ENCODE measurements at regions not wholly inside any gene's neighbourhood (a gene's known extent, or its start where the extent isn't known, plus 50 kb on each side); places are given as distances from the start of the nearest gene placed in this dataset.
"Not testable (repeated sequence)": the region's sequence is repeated elsewhere in the genome, so short reads cannot be mapped to it uniquely, and the experiment has no call there.

DNA sequence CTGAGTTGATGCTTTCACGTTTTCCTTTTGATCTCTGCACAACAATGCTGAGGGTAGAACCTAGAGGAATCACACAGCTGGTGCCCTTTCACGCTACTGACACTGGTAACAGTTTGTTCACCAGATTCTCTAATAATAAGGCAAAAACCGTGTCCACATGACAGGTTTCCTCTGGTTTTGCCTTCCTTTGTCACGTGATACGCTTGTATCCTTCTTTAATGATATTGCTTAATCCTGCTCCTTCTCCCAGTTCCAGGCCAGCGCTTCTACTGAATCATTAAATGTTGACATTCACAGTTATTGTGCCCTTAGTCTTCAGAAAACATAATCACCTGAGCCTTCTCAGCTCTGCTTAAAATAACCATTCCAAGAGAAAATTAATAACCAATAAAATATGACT is 978.2 kb upstream of the NCAM2 start:
- no peak for DNase-seq

DNA sequence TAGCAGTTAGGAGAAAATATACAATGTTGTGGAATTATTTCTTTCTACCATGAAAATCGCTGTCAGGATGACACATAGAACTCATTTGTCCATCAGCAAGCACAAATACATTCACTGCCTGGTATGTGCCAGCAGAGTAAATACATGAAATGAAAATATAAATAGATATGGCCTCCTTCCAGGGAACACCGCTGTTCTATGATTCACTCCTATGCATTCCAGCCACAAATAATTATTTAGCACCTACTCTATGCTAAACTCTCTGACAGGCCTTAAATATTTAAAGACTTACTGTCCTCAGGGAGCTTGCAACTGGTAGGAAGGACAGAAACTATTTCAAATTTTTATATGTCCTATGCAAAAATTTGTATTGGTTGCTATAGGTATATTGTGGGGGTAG is 975.0 kb upstream of the NCAM2 start:
- DNase-seq = no peak

DNA sequence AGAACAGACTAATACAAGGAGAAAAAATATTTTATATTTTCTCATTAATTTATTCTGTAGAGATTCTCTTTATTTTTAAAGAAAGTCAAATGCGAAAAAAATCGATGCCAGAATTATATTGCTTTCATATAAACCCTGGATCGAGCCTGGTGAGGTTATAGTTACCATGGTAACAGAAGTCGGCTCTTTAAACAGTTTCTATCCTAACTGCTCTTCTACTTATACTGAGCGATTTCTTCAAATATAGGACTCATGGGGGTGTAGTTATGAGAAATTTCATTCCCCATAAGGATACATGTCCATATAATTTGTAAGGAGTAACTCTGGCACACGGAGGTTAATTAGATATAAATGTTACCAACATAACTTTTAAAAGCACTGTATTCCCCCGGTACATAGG is 973.5 kb upstream of the NCAM2 start:
- no peak for DNase-seq

DNA sequence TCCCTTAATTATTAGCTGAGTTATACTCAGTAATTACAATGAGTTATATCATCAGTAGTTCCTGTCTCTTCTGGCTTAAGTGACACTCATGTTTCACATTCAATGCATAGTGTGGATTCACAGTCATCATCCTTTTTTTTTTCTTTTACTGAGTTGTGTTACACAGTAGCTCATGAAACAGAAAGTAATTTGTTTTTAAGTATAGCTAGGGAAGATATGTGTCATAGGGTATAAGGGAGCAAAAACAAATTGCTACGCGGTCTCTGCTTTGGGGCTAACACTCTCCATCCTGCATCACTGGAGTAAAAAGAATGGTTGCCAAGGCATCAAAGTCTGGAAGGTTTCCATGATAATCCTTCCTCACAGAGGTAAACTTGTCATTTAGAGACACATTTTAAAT is 971.7 kb upstream of the NCAM2 start:
- DNase-seq = no peak

DNA sequence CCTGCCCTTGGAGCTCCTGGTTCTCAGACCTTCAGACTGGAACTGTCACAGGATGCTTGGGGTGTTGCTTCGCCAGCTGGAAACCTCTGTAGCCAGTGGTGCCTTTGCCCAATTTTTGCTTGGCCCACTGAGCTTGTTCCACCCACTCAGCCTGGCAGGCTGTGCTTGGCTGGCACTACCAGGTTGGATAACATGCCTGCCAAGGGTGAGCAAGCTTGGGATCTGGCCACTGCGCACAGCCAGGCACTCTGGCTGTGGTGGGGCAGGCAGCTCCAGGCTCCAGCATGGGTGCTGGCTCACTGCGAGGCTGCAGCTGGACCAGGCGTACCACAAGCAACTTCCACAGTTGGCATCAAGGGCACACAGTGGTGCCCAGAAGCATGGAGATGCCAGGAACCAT is 967.8 kb upstream of the NCAM2 start:
- DNase-seq = no peak

DNA sequence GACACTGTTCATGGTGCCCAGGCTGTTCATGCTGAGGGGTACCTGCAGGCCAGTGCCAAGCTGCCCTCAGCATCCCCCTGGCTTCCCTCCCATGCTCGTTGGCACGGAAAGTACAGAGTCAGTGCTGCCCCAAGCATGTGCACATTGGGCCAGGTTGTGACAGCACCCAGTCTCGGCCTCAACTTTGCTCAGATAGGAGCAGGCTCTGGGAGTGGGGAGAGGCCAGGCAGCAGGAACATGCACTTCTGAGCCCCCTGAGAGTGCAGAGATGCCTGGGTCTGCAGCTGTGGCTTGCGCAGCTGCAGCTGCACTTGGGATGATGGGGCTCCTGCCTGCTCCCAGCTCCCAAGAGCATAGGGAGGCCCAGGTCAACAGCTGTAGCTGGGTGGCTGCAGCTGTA is 966.4 kb upstream of the NCAM2 start:
- DNase-seq = no peak

DNA sequence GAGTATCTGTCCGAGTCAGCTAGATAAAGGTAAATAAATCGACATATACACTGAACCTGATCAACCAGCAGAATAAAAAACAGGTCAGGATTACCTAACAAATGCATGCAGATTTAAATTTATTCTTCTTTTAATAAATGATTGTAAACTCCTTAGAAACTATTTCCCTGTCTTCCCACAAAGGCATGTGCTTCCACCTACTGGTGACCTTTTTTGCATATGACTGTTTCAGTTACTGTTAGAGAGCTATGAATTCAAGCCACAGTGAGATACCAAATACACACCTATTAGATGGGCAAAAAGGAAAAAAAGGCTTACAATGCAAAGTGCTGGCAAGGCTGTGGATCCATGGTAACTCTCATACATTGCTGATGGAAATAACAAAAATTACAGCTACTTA is 957.4 kb upstream of the NCAM2 start:
- no peak for DNase-seq

DNA sequence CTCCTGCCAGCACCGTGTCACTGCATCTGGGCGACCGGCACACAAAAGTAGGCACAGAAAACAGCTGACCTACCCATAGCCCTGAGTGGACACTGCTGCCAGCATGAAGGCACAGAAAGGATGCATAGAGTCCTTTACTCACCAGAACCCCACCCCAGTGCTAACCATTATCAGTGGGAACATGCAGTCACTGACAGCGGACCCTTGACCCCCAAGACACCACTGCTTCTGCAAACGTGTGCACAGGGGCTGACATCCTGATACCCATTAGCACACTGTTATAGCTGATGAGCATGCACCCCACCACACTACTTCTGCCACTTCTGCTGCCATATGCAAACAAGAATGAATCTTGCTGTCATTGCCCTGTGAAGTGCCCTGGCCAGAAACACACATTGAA is 953.0 kb upstream of the NCAM2 start:
- no peak for DNase-seq

DNA sequence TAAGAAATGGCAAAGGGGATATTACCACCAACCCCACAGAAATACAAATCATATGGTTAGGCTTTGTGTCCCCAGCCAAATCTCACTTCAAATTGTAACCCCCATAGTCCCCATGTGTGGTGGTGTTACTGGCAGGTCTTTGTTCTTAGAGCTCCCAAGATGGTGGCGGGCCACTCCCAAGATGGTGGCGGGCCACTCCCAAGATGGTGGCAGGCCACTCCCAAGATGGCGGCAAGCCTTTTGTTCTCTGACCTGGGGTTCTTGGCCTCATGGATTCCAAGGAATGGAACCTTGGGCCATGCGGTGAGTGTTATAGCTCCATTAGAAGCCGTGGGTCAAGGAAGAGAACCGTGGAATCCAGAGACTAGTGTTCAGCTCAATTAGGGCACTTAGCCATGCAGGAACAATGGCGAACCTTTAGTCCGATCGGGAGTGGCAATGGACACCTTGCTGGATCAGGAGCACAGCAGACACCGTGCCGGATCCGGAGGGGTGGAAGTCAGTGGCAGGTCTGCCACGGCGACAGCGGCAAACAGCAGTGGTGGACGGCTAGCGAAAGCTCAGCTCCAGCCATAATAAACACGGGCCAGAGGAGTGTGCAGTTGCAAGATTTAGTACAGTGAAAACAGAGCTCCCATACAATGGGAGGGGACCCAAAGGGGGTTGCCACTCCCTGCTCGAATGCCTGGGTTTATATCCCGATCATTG is 949.9 kb upstream of the NCAM2 start:
- DNase-seq = not testable (repeated sequence)

DNA sequence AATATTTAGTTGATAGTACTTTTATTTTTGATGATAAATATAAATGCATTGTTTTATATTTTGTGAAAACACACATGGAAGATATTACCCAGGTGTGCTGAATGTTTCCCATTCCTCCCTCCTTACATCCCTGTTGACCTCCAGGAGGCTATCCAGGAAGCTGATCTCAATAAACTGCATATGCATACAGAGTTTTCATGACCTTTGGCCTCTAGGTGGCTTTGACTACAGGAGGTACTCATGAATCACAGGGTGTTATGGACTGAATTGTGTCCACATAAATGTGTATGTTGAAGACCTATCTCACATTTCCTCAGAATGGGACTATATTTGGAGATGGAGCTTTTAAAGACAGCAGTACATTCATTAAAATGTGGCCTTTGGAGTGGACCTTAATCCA is 914.9 kb upstream of the NCAM2 start:
- DNase-seq = no peak

DNA sequence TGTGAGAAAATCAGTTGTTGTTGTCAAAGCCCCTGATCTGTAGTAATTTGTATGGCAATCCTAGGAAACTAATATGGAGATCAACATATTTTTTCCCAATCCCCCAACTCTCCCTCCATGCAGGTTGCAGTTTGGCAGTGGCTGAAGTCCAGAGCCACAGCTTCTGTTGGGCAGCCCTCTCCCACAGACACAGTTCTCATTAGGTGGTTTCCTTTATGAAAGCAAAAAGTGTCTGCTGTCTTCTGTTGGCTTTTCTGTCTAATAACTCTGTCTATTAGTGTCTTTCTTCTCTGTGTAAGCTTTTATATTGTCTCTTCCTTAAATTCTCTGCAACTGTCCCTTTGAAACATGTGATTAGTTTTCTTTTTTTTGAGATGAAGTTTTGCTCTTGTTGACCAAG is 914.3 kb upstream of the NCAM2 start:
- DNase-seq = no peak

DNA sequence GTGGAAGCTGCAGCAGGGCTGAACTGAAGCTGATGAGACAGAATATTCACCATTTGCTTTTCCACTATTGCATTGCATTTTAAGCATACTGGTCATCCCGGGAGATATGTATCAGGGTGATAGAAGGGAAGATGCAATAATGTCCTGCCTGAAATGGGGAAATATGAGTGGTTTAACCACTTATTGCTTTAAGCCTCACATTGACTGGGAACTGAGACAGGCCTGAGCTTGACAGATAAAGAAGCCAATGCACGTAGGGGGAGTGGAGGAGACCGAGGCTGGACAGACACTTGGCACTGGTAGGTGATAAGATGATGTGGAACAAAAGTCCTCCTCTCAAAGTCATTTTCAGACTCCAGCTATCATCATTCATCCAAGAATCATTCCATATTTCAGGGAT is 911.7 kb upstream of the NCAM2 start:
- DNase-seq = no peak

DNA sequence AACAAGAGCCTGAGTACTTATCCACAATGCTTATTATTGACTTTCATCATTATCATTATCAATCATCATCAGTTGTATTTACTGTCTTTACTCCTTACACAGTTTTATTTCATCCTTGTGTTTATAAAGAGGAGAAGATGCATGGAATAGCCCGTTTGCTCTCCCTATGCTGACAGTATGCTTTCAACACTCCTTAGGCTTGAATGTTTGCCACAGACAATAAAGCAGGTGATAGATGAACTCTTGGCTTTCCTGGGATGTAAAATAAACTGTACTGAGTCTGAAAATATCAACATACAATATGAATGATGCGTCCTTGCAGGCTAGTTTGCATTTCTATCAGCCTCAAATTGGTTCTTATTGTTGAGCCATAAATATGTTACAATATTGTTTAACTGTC is 891.8 kb upstream of the NCAM2 start:
- no peak for DNase-seq

DNA sequence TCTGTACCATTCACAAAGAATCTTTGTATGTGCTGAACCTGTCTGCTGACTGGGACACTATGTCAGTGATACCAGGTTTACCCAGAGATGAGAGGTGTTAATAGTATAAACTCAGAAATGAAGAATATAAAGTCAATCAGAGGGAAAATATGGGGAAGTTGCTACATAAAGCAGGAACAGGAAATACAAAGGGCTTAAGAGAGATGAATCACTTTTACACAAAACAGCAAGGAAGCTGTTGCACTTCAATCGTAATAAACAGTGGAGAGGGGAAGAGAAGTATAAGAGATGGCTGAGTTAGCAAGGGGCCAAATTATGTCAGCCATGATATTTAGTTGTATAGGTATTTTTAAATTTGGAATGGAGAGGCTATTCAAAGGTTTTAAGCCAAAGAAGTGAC is 890.2 kb upstream of the NCAM2 start:
- DNase-seq = no peak

DNA sequence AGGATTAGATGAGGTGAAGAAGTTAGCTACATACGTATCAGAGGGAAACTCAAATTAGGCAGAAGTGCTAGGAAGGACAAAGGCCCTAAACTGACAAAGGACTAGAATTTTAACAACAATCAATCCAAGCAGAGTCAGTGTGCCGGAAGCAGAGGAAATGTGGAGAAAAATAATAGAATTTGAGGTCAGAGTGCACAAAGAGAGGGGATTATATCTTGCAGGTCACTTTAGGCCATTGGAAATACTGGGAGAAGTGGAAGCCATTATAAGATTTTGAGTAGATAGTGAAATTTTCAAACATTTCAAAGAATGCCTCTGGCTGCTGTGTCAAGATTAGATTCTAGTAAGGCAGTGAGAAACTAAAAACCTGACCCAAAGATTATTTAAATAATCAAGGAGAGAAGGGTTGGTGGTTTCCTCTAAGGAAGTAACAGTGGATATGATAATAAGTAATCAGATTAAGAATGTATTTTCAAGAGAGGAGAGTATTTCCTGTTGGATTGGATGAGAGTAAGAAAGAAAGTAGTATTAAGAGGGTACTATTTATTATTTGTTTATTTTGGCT is 889.2 kb upstream of the NCAM2 start:
- no peak for DNase-seq

DNA sequence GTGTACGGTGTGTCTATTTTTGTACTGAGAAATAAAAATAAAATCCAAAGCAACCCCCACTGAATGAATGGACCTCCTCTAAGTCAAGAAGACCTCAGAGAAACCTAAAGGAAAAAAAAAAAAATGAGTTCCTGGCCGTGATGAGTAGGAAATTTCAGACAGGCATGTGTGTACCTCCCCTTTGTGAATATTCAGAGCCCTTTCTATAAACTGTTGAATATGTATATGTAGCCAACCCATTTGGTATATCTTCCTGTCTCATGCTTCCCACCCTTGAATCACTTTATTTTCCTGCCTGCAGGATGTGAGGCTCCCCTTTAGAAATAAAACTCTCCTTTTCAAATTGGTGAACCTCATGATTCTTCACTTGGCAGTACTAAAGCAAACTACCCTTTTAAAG is 887.8 kb upstream of the NCAM2 start:
- no peak for DNase-seq

DNA sequence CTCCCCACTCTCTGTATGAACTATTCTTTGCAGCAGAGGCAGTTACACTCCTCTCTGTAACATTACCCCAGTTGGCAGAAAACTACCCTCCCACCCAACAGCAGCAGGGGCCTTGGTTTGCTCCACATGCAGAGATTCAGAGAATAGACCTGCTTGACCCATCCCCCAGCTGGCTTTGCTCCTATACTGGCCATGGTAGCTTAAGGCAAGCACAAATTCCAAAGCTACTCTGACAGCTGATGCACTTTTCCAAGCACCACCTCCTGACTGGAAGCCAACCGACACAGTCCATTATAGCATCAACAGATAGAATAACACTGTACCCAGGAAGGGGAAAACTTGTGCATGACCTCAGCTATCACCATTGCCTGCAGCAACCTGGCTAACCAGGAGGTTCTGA is 846.5 kb upstream of the NCAM2 start:
- DNase-seq = no peak

DNA sequence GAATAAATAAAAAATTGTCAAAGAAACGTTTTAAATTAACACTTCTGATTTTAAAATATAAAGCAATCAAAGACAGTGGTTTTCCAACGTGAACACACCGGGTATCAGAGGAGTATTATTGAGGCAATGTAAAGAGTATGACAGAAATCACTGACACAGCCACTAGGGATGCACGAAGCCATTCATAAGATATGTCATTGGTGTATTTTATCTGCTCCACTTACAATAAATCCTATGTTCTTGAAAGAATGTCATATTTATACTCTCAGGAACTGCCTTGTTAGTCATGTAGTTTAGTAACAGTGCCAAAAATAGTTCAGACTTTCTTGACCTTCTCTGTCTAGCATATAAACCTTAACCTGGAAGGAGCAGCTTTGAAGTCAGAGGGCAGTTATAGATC is 835.0 kb upstream of the NCAM2 start:
- no peak for DNase-seq

DNA sequence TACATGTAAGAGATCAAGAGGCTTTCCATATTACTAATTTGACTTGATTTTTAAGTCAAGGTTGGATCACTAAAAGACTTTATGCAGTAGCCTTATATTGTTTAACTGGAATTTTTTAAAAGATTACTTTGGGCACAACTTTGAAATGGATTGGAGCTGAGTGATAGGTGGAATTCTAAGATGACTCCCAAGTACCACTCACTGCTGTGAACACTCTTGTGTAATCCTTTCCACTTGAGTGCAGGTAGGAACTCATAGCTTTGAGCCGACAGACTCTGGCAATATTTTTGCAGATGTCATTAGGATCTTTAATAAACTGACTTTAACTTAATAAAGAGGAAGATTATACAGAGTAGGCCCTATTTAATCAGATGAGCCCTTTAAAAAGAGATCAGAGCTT is 831.1 kb upstream of the NCAM2 start:
- DNase-seq = no peak

DNA sequence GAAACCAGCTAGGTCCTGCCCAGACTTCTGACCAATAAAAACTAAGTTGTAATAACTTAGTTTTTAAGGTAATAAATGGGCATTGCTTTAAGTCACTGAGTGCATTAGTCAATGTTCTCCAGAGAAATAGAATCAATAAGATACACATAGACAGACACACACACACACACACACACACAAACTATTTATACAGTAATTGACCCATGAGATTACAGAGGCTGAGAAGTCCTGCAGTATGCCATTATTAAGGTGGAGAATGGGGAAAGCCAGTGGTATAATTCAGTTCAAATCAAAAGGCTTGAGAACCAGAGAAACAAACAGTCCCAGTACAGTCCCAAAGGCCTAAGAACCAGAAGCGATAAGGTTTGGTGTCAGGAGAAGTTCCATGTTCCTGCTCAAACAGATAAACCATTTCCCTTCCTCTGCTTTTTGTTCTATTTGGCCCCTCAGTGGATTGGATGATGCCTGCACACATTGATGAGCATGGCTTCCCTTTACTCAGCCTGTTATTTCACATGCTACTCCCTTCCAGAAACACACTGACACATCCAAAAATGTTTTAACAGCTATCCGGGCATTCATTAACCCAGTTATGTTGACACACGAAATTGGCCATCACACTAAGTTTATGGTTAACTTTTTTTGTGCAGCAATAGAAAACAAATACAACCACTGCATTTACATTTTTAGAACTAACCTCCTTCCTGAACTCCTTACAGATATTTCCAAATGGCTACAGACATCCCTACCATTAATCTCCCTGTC is 828.2 kb upstream of the NCAM2 start:
- DNase-seq = no peak

DNA sequence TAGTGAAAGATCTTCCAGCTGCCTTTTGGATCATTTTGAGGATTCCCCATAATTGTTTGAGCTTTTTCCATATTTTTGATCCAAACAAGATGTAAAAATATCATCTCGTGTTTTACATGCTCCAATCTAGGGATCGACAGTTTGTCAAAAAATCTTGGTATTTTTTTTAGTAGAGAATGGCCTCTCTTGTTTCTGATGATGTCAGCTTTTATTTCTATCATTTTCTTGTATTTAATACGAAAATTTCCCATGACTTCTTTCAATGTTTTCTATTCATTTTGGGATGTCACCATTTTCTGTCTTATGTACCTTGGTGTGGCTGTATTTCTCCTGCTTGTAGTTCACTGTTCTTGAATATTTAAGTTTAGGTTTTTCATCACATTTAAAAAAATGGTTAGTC is 812.0 kb upstream of the NCAM2 start:
- no peak for DNase-seq

DNA sequence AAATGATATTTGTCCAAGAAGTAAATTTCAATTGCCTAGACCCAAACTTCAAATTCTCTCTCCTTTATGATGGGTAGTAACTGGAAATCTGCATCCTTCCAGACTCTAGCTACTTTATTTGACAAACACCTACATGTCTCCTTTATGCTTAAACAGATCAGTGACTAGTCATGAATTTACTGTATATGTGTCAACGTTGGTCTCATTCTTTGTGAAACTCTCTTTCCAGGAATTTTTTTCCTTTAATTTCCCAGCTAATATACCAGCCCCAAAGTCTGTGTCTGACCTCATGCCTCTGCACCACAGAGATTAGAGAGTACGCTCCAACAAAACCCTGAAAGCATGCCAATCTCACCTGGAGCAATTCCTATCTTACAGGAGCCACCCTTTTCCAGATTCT is 811.2 kb upstream of the NCAM2 start:
- DNase-seq = no peak

DNA sequence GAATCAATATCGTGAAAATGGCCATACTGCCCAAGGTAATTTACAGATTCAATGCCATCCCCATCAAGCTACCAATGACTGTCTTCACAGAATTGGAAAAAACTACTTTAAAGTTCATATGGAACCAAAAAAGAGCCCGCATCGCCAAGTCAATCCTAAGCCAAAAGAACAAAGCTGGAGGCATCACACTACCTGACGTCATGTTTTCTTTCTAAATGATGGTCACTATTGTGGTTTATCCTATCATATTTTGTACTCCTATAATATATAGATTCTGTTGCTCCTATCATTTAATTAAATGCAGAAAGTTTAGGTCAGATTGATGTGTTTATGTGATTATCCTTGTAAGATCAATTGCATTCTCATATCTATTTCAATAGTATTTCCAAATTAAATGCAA is 796.9 kb upstream of the NCAM2 start:
- not testable (repeated sequence) for DNase-seq

DNA sequence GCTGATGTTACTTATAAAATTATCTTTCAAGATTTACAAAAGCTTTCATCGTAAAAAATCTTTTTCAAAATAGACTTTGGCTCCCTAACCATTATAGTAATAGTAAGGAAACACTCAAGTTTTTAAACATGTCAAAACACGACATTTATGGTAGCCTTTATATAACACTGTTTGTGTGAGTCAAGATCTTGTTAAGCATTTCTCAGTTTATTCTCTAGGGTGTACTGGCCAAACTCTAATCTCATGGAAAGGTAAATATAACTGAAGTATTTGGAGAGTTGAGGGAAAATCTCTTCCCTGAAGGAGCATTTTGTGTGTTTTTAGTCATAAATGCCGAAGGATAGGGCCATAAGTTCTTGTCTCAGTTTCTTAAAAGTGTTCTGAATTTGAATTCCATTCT is 790.9 kb upstream of the NCAM2 start:
- no peak for DNase-seq

DNA sequence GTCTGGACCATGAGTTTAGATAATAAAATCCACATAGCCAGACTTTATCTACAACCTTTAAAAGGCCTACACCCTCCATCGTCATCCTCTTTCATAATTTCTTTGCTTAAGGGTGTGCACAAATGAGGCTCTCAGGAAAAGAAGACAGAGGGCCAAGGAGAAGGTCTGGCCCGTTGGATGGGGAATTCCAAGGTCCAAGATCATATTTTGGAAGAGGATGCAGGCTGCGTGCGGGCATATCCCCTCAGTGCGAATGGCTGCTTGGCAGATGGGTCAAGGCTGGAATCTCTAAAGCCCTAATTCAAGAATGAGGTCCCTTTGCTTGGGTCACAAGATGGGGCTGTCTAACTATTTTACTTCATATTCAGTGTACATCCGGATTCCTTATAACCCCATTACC is 782.2 kb upstream of the NCAM2 start:
- no peak for DNase-seq
